HCT116 (cell line): ENCODE measurements at regions not wholly inside any gene's neighbourhood (a gene's known extent, or its start where the extent isn't known, plus 50 kb on each side); places are given as distances from the start of the nearest gene placed in this dataset.

Experiments used
- ATAC-seq: fragments of 200-7000 bp; cut with Tn5 transposase; 2 replicates; pipeline ENCODE4 v1.9.1; 2020; ENCODE audit warnings: mild to moderate bottlenecking, moderate library complexity
- BruUV-seq: library from RNA; stranded (reverse); fragments of 400-500 nt; replicated peaks from 2 replicates; lab custom pipeline; 2021; lab: Mats Ljungman, UMichigan
- CTCF ChIA-PET: fragments of 300-600 bp; sonication (Branson Sonifier 250); formaldehyde crosslinking; loops from one replicate; lab custom pipeline; 2021; ENCODE audit warnings: antibody characterized with exemption; lab: Charles Lee
- POLR2A ChIA-PET: fragments of 300-600, 350-600 bp; sonication (Branson Sonifier 250); formaldehyde crosslinking; loops from one replicate; lab custom pipeline; 2021; ENCODE audit warnings: antibody characterized with exemption; lab: Charles Lee
- RAD21 ChIA-PET, 2 experiments: fragments of 300-600 bp; sonication (Branson Sonifier 250); formaldehyde crosslinking; loops; one replicate each; lab custom pipeline; 2023; ENCODE audit warnings: low total read pairs in 2 of 2; ENCODE audit not compliant: uncharacterized antibody in 2 of 2, unreplicated experiment in 2 of 2, low non-redundant PET in 1 of 2; lab: Charles Lee
- DNase-seq: peaks from one replicate; pipeline ENCODE4 v3.0.0-alpha.2; 2010; ENCODE audit warnings: low read depth, low spot score
- H2AFZ ChIP-seq: fragments of 200-600 bp; shearing (Covaris generic), sonication (generic); 2 replicates; pipeline ENCODE4 v1.6.1; 2017; ENCODE audit warnings: low read depth, mixed run types, mixed read lengths, antibody characterized with exemption, low read length; ENCODE audit not compliant: poor library complexity, severe bottlenecking
- H3K27ac ChIP-seq: 2 replicates; pipeline ENCODE4 v1.5.1; 2012; ENCODE audit warnings: low read depth, low read length
- H3K27me3 ChIP-seq: fragments of 200-600 bp; sonication (generic); 2 replicates; pipeline ENCODE4 v1.6.1; 2016; ENCODE audit warnings: mixed run types, low read length, mixed read lengths; ENCODE audit not compliant: insufficient read depth
- H3K36me3 ChIP-seq, 2 experiments: fragments of 200-500 bp in 1 of 2; fragments of 200-600 bp in 1 of 2; sonication (Bioruptor generic) in 1 of 2; sonication (generic) in 1 of 2; 2 replicates each; pipeline versions ENCODE4 v1.5.1 to v1.6.1; 2014 to 2016; ENCODE audit warnings: low read length in 2 of 2, inconsistent platforms in 1 of 2, mixed read lengths in 1 of 2, mixed run types in 1 of 2; ENCODE audit not compliant: insufficient read depth in 2 of 2, control insufficient read depth in 1 of 2
- H3K4me1 ChIP-seq, 2 experiments: fragments of 200-600 bp in 1 of 2; sonication (generic) in 1 of 2; 2 replicates each; pipeline versions ENCODE4 v1.5.1 to v1.6.1; 2012 to 2017; ENCODE audit warnings: low read length in 2 of 2, inconsistent platforms in 1 of 2, mild to moderate bottlenecking in 1 of 2, mixed read lengths in 1 of 2, mixed run types in 1 of 2, moderate library complexity in 1 of 2; ENCODE audit not compliant: insufficient read depth in 2 of 2, control insufficient read depth in 1 of 2
- H3K4me2 ChIP-seq: fragments of 200-600 bp; sonication (generic); 2 replicates; pipeline ENCODE4 v1.6.1; 2017; ENCODE audit warnings: mixed run types, low read length, mixed read lengths
- H3K4me3 ChIP-seq, 2 experiments: fragments of 200-600 bp in 1 of 2; sonication (generic) in 1 of 2; replicated peaks in 1 of 2; 2 replicates each; pipeline ENCODE4 v1.5.1; 2011 to 2016; ENCODE audit warnings: low read length in 2 of 2, control low read depth in 1 of 2, low read depth in 1 of 2, mild to moderate bottlenecking in 1 of 2, mixed read lengths in 1 of 2, mixed run types in 1 of 2
- H3K79me2 ChIP-seq: fragments of 200-600 bp; sonication (generic); 2 replicates; pipeline ENCODE4 v1.6.1; 2017; ENCODE audit warnings: mild to moderate bottlenecking, mixed run types, low read length, moderate library complexity, mixed read lengths; ENCODE audit not compliant: insufficient read depth
- H3K9ac ChIP-seq: fragments of 200-600 bp; sonication (generic); 2 replicates; pipeline ENCODE4 v1.6.1; 2016; ENCODE audit warnings: low read length, mixed read lengths
- H3K9me2 ChIP-seq: fragments of 200-600 bp; sonication (generic), shearing (Covaris generic); 2 replicates; pipeline ENCODE4 v1.6.1; 2017; ENCODE audit warnings: mixed run types, mild to moderate bottlenecking, moderate library complexity; ENCODE audit not compliant: insufficient read depth
- H3K9me3 ChIP-seq, 2 experiments: fragments of 200-500 bp in 1 of 2; fragments of 200-600 bp in 1 of 2; sonication (Bioruptor generic) in 1 of 2; sonication (generic) in 1 of 2; 2 replicates each; pipeline ENCODE4 v1.6.1; 2014 to 2017; ENCODE audit warnings: low read length in 2 of 2, mixed read lengths in 2 of 2, inconsistent platforms in 1 of 2, low read depth in 1 of 2, mild to moderate bottlenecking in 1 of 2, mixed run types in 1 of 2, moderate library complexity in 1 of 2; ENCODE audit not compliant: control insufficient read depth in 1 of 2, insufficient read depth in 1 of 2
- H4K20me1 ChIP-seq: fragments of 200-600 bp; sonication (generic), shearing (Covaris generic); 2 replicates; pipeline ENCODE4 v1.6.1; 2017; ENCODE audit warnings: mixed run types, mild to moderate bottlenecking, moderate library complexity; ENCODE audit not compliant: insufficient read depth
- ATF3 ChIP-seq: IDR thresholded peaks from 2 replicates; pipeline ENCODE4 v1.6.1; 2012
- EGR1 ChIP-seq: IDR thresholded peaks from 2 replicates; pipeline ENCODE4 v1.6.1; 2012; ENCODE audit warnings: low read depth
- ELF1 ChIP-seq: IDR thresholded peaks from 2 replicates; pipeline ENCODE4 v1.6.1; 2012; ENCODE audit warnings: low read depth, borderline replicate concordance
- EZH2phosphoT487 ChIP-seq: fragments of 200-600 bp; IDR thresholded peaks from 2 replicates; pipeline ENCODE4 v1.6.1; 2018; ENCODE audit warnings: antibody characterized with exemption, borderline replicate concordance
- JUND ChIP-seq: IDR thresholded peaks from 2 replicates; pipeline ENCODE4 v1.6.1; 2012
- POLR2AphosphoS5 ChIP-seq: IDR thresholded peaks from 2 replicates; pipeline ENCODE4 v1.6.1; 2011; ENCODE audit warnings: mild to moderate bottlenecking, low read depth, low read length, moderate library complexity
- SIN3A ChIP-seq: IDR thresholded peaks from 2 replicates; pipeline ENCODE4 v1.6.1; 2012; ENCODE audit warnings: low read depth
- ZFX ChIP-seq: fragments of 450-650 bp; IDR thresholded peaks from 2 replicates; pipeline ENCODE4 v1.6.1; 2017
- ZNF274 ChIP-seq: fragments of 200-500 bp; sonication (Bioruptor generic); IDR thresholded peaks from 2 replicates; pipeline ENCODE4 v1.6.1; 2014; ENCODE audit warnings: mild to moderate bottlenecking, low read depth, low read length, inconsistent platforms
- intact Hi-C: fragments of 100-400 bp; cut with micrococcal nuclease; formaldehyde crosslinking; loops from 2 replicates; pipeline ENCODE4 v1.10.0; 2022
- TF ChIP-seq, protein P1 (sequence below): IDR thresholded peaks from 2 replicates; pipeline ENCODE4 v1.6.1; 2012

GRCh38 chr15:85956532-85957275 is 123.0 kb upstream of the AGBL1 start:
- ATAC-seq (no peak), DNase-seq (no peak)
- Histone ChIP-seq H3K4me3 (no peak overlapping the region), H3K79me2 (no peaks in the 10 kb centered on the region), H3K9ac (no peak overlapping the region), H2AFZ (no peak overlapping the region), H3K9me2 (no peaks in the 10 kb centered on the region), H4K20me1 (no peaks in the 10 kb centered on the region), H3K27me3 (peaks cover 6% of the 10 kb centered on the region; the same call in 1 of the 2 replicates), H3K4me2 (no peak overlapping the region), H3K9me3 (no peaks in the 10 kb centered on the region), H3K27ac (no peak overlapping the region)
- POLR2A ChIA-PET = no interaction called here
- no TSS peak for BruUV-seq
- intact Hi-C loops = loop anchor here (5.0 kb wide), 1 partner anchor 51 kb away; no protein-coding TSS in a partner anchor
- CTCF ChIA-PET = no interaction called here
- TF ChIP-seq, protein P1, sequence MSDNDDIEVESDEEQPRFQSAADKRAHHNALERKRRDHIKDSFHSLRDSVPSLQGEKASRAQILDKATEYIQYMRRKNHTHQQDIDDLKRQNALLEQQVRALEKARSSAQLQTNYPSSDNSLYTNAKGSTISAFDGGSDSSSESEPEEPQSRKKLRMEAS = no peak
- TF ChIP-seq JUND (no peak), ZNF274 (no peak), ELF1 (no peak), ZFX (no peak), POLR2AphosphoS5 (no peak)
- TF ChIP-seq, all 23 proteins: peak for 0
- RAD21 ChIA-PET = no interaction called here
- Histone ChIP-seq H3K36me3 (no peaks in the 10 kb centered on the region), H3K4me1 (no peaks in the 10 kb centered on the region)

DNA sequence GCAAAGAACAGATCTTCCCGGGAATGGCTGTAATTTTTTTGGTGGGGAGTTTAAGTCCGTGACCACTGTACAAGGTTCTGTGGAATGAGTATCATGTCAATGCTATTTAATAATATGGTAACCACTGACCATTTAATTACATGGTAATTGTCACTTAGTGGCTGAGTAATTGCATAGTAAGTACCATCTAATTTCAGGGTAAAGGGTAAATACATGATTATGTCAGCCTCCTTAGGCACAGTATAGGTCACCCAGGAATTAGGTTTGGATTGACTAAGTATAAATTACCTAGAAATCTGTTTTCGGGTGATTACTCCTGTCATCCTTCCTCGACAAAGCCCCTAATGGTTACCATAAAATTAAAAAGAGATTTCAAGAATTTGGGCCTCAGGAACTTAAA is 120.1 kb upstream of the AGBL1 start:
- POLR2A ChIA-PET = no interaction called here
- no peak for ATAC-seq
- no peaks in the 10 kb centered on the region for H3K79me2 ChIP-seq

More for the DNA sequence above, 120.1 kb upstream of the AGBL1 start:
- no peak for DNase-seq
- H3K36me3 ChIP-seq = no peaks in the 10 kb centered on the region
- no peak overlapping the region for H3K9ac ChIP-seq
- no peak overlapping the region for H3K4me3 ChIP-seq
- RAD21 ChIA-PET = no interaction called here
- BruUV-seq = no TSS peak
- no peaks in the 10 kb centered on the region for H3K9me2 ChIP-seq
- H3K27ac ChIP-seq = no peak overlapping the region
- TF ChIP-seq SIN3A (no peak), ZFX (no peak), EZH2phosphoT487 (no peak), ATF3 (no peak), EGR1 (no peak)
- TF ChIP-seq, protein P1 = no peak
- no peak overlapping the region for H3K4me2 ChIP-seq
- H2AFZ ChIP-seq = no peak overlapping the region
- CTCF ChIA-PET = no interaction called here
- no peaks in the 10 kb centered on the region for H3K9me3 ChIP-seq
- intact Hi-C loops = loop anchor here (5.0 kb wide), 1 partner anchor 48 kb away; no protein-coding TSS in a partner anchor
- no peaks in the 10 kb centered on the region for H4K20me1 ChIP-seq
- peaks cover 6% of the 10 kb centered on the region; the same call in 1 of the 2 replicates for H3K27me3 ChIP-seq
- no peaks in the 10 kb centered on the region for H3K4me1 ChIP-seq
